OCI-LY3 (cell line): ENCODE measurements at regions not wholly inside any gene's neighbourhood (a gene's known extent, or its start where the extent isn't known, plus 50 kb on each side); places are given as distances from the start of the nearest gene placed in this dataset.

Source experiments
- H2AFZ ChIP-seq: fragments of 200-600, 300-600 bp; shearing (Covaris generic); 2 replicates; pipeline ENCODE4 v1.6.0; 2014; ENCODE audit warnings: antibody characterized with exemption, low read depth, low read length
- H3K27ac ChIP-seq: fragments of 200-600, 300-600 bp; sonication (generic); 2 replicates; pipeline ENCODE4 v1.5.1; 2014; ENCODE audit warnings: mild to moderate bottlenecking, low read length, moderate library complexity, mixed read lengths
- H3K27me3 ChIP-seq: fragments of 200-600, 300-600 bp; sonication (generic); 2 replicates; pipeline ENCODE4 v1.6.1; 2014; ENCODE audit warnings: low read depth, low read length, mixed read lengths
- H3K36me3 ChIP-seq: fragments of 200-600, 300-600 bp; sonication (generic); replicated peaks from 2 replicates; pipeline ENCODE3; 2014; ENCODE audit warnings: low read depth, low read length, mixed read lengths
- H3K4me1 ChIP-seq: fragments of 300-600, 200-600 bp; sonication (generic); 2 replicates; pipeline ENCODE4 v1.6.1; 2014; ENCODE audit warnings: low read length, mixed read lengths
- H3K4me2 ChIP-seq: fragments of 200-600, 300-600 bp; sonication (generic); 2 replicates; pipeline ENCODE4 v1.6.1; 2014; ENCODE audit warnings: low read length, mixed read lengths
- H3K4me3 ChIP-seq: fragments of 300-600, 200-600 bp; sonication (generic); 2 replicates; pipeline ENCODE4 v1.5.1; 2014; ENCODE audit warnings: antibody characterized with exemption, mild to moderate bottlenecking, low read length, moderate library complexity
- H3K79me2 ChIP-seq: fragments of 300-600, 200-600 bp; shearing (Covaris generic); 2 replicates; pipeline ENCODE4 v1.6.1; 2014; ENCODE audit warnings: mild to moderate bottlenecking, low read length, mixed read lengths
- H3K9ac ChIP-seq: fragments of 300-600, 200-600 bp; shearing (Covaris generic); 2 replicates; pipeline ENCODE4 v1.6.0; 2014; ENCODE audit warnings: mild to moderate bottlenecking, low read length, moderate library complexity
- H3K9me3 ChIP-seq: fragments of 200-600, 300-600 bp; shearing (Covaris generic); 2 replicates; pipeline ENCODE4 v1.6.1; 2014; ENCODE audit warnings: low read length, mixed read lengths; ENCODE audit not compliant: insufficient read depth
- H4K20me1 ChIP-seq: fragments of 200-600, 300-600 bp; sonication (generic); 2 replicates; pipeline ENCODE4 v1.6.1; 2016; ENCODE audit warnings: low read length, mixed read lengths; ENCODE audit not compliant: insufficient read depth
- CTCF ChIP-seq: fragments of 200-600, 300-600 bp; sonication (generic); IDR thresholded peaks from 2 replicates; pipeline ENCODE4 v1.5.1; 2014; ENCODE audit warnings: antibody characterized with exemption, low read length, low read depth
- EZH2phosphoT487 ChIP-seq: fragments of 200-600 bp; shearing (Covaris generic); IDR thresholded peaks from 2 replicates; pipeline ENCODE4 v1.6.1; 2018; ENCODE audit warnings: antibody characterized with exemption, mixed run types, low read depth

GRCh38 chr2:146433116-146433875 lies 1411.5 kb upstream of the ACVR2A start:
- Histone ChIP-seq H4K20me1 (no peaks in the 10 kb centered on the region), H3K4me3 (no peak overlapping the region)

GRCh38 chr2:146429366-146429765 lies 1415.5 kb upstream of the ACVR2A start:
- no peaks in the 10 kb centered on the region for H4K20me1 ChIP-seq
- H3K27me3 ChIP-seq, result no peaks in the 10 kb centered on the region
- H3K27ac ChIP-seq, result no peak overlapping the region
- no peaks in the 10 kb centered on the region for H3K9me3 ChIP-seq
- H3K4me2 ChIP-seq, result no peak overlapping the region
- no peaks in the 10 kb centered on the region for H3K36me3 ChIP-seq
- H2AFZ ChIP-seq, result no peak overlapping the region
- no peak overlapping the region for H3K9ac ChIP-seq
- H3K79me2 ChIP-seq, result no peaks in the 10 kb centered on the region
- H3K4me3 ChIP-seq, result no peak overlapping the region
- H3K4me1 ChIP-seq, result no peaks in the 10 kb centered on the region
- no peak for TF ChIP-seq CTCF
- no peak for TF ChIP-seq EZH2phosphoT487

More at GRCh38 chr2:146433116-146433875, 1411.5 kb upstream of the ACVR2A start:
- H3K27ac ChIP-seq, result no peak overlapping the region
- no peaks in the 10 kb centered on the region for H3K36me3 ChIP-seq
- H3K79me2 ChIP-seq, result no peaks in the 10 kb centered on the region
- no peak for TF ChIP-seq EZH2phosphoT487
- no peak for TF ChIP-seq CTCF
- no peak overlapping the region for H3K9ac ChIP-seq
- no peak overlapping the region for H3K4me2 ChIP-seq
- H2AFZ ChIP-seq, result no peak overlapping the region
- H3K27me3 ChIP-seq, result no peaks in the 10 kb centered on the region
- no peaks in the 10 kb centered on the region for H3K9me3 ChIP-seq
- no peaks in the 10 kb centered on the region for H3K4me1 ChIP-seq

GRCh38 chr2:146417942-146418341 lies 1426.9 kb upstream of the ACVR2A start:
- Histone ChIP-seq H3K27ac (no peak overlapping the region), H4K20me1 (no peaks in the 10 kb centered on the region), H3K27me3 (no peaks in the 10 kb centered on the region), H3K4me3 (no peak overlapping the region), H3K9ac (no peak overlapping the region), H3K9me3 (no peaks in the 10 kb centered on the region), H3K36me3 (no peaks in the 10 kb centered on the region), H3K4me1 (no peaks in the 10 kb centered on the region), H3K4me2 (no peak overlapping the region), H2AFZ (no peak overlapping the region), H3K79me2 (no peaks in the 10 kb centered on the region)
- TF ChIP-seq EZH2phosphoT487, result no peak
- no peak for TF ChIP-seq CTCF

GRCh38 chr2:146415291-146415690 lies 1429.5 kb upstream of the ACVR2A start:
- H3K9ac ChIP-seq, result no peak overlapping the region
- H3K79me2 ChIP-seq, result no peaks in the 10 kb centered on the region
- no peaks in the 10 kb centered on the region for H4K20me1 ChIP-seq
- no peak overlapping the region for H3K4me3 ChIP-seq
- no peak overlapping the region for H3K27ac ChIP-seq
- H3K27me3 ChIP-seq, result no peaks in the 10 kb centered on the region
- H3K4me2 ChIP-seq, result no peak overlapping the region
- TF ChIP-seq CTCF (no peak), EZH2phosphoT487 (no peak)
- H3K9me3 ChIP-seq, result no peaks in the 10 kb centered on the region
- no peak overlapping the region for H2AFZ ChIP-seq
- no peaks in the 10 kb centered on the region for H3K36me3 ChIP-seq
- H3K4me1 ChIP-seq, result no peaks in the 10 kb centered on the region
